Heart left ventricle (tissue), 16 donors: ENCODE measurements at regions not wholly inside any gene's neighbourhood (a gene's known extent, or its start where the extent isn't known, plus 50 kb on each side); places are given as distances from the start of the nearest gene placed in this dataset.

Source experiments
- ATAC-seq, 4 donors: fragments of 200-7000 bp; cut with Tn5 transposase; one replicate each; pipeline ENCODE4 v1.9.1; 2020 to 2022; ENCODE audit warnings: moderate library complexity in 4 of 4, mild to moderate bottlenecking in 3 of 4, moderate number of reproducible peaks in 1 of 4
- DNase-seq, 5 donors: peaks; one replicate each; pipeline ENCODE4 v3.0.0-alpha.2; 2020
- H3K27ac ChIP-seq, 12 donors: fragments of 200-600 bp; sonication (generic) in 4 of 12; one replicate each; pipeline versions ENCODE4 v1.5.0 to v1.8.0; 2016 to 2022; ENCODE audit warnings: mild to moderate bottlenecking in 2 of 12
- H3K27me3 ChIP-seq, 9 donors: fragments of 200-600 bp; sonication (generic) in 2 of 9; one replicate each; pipeline versions ENCODE4 v1.5.1 to v1.8.0; 2016 to 2022; ENCODE audit warnings: mild to moderate bottlenecking in 3 of 9
- H3K36me3 ChIP-seq, 9 donors: fragments of 200-600 bp; sonication (generic) in 2 of 9; one replicate each; pipeline versions ENCODE4 v1.5.0 to v1.8.0; 2018 to 2022; ENCODE audit warnings: mild to moderate bottlenecking in 2 of 9
- H3K4me1 ChIP-seq, 12 donors: fragments of 200-600 bp; sonication (generic) in 4 of 12; one replicate each; pipeline versions ENCODE4 v1.5.0 to v1.8.0; 2016 to 2022; ENCODE audit warnings: mild to moderate bottlenecking in 3 of 12
- H3K4me3 ChIP-seq, 12 donors: fragments of 200-600 bp; sonication (generic) in 4 of 12; one replicate each; pipeline versions ENCODE4 v1.5.0 to v1.8.0; 2017 to 2022; ENCODE audit warnings: mild to moderate bottlenecking in 9 of 12, moderate library complexity in 4 of 12
- H3K9me3 ChIP-seq, 12 donors: fragments of 200-600 bp; sonication (generic) in 4 of 12; one replicate each; pipeline versions ENCODE4 v1.5.0 to v1.8.0; 2016 to 2022; ENCODE audit warnings: mild to moderate bottlenecking in 1 of 12
- POLR2A ChIP-seq, 2 donors: fragments of 450-650 bp; IDR thresholded peaks; one replicate each; pipeline ENCODE4 v1.6.1; 2017; ENCODE audit warnings: antibody characterized with exemption in 2 of 2, mild to moderate bottlenecking in 2 of 2, moderate library complexity in 2 of 2
- WGBS, 4 donors: extraction: QIAGEN DNeasy Blood & Tissue Kit in 2 of 4; methylation state at CpG; one replicate each; pipeline versions ENCODE4 v1.1.5 to v1.1.7; 2013 to 2018; 5-methylcytosine and 5-hydroxymethylcytosine counted together
- intact Hi-C, 10 donors: fragments of 100-400 bp; cut with DNase I; formaldehyde crosslinking; loops; one replicate each; pipeline versions ENCODE4 v1.11.1 to v1.14.2; 2022
- TF ChIP-seq, protein P1 (sequence below), 12 donors: fragments of 200-600 bp; sonication (generic) in 4 of 12; IDR thresholded peaks; one replicate each; pipeline versions ENCODE4 v1.5.0 to v1.8.0; 2018 to 2022; ENCODE audit warnings: antibody characterized with exemption in 12 of 12, mild to moderate bottlenecking in 5 of 12
- donor health status: ischemic (EF 13 %, LVEDD 7.1; RV severe dilation, severe dysfunction).
- donor health status: healthy with polysubstance abuse.
- donor health status: DM: no; HTN: yes; CAD: no.
- donor health status: DM: no; HTN: no; CAD: no.
- donor health status: ischemic (EF 25% LVEDD 6.9; RV normal size, moderate dysfunction).
- donor health status: ischemic (EF 25% LVEDD 5.7; RV mildly dilated, moderate dysfunction).
- donor health status: healthy.
- donor health status: DM: yes; HTN: yes; CAD: no.
- donor health status: ischemic (EF 35%, LVEDD 5.7; RV mildly dilated, moderate dysfunction).
- donor health status: nonischemic (EF 11% LVEDD 7.7; RV severe dilation, severe dysfunction).
- donor health status: DM: yes; HTN: yes; CAD: no.
- donor health status: PGD.
- donor health status: ischemic (EF 29% LVEDD 5.4; RV normal size, mild dysfunction).
- donor health status: nonischemic (EF 23%, LVEDD 6.1; RV moderate dilation, normal function).

DNA sequence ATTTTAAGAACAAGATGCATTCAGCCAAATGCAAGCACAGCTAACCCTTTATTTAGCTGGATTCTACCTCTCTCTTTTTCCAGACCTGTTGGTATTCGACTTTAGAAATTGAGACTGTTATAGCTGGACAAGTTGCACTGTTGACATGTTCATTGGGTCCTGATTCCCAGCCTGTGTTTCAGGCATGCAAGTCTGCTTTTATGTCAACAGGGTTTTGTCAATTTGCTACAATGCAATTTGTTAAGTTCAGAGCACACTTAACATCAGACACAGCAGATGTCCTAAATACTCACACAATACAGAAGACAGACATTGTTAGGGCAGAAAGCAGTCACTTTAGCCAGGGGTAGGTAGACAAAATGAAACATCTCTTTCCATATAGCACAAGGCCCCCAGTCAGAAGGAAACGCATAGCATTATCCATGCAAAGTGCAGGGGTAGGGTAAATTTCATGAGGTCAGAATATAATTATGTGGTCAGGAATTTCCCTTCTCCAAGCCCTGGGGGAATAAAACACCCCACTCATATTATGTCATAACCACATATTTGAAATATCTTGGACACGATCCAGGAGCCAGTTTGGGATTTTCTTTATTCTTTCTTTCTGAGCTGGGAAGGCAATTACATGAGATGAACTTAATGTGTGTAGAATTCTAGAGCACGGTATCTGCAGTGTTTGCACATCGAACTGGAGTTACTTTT lies 504.1 kb downstream of the NTRK3 start:
- WGBS, 4 donors = 29 to 34% (median 32%) methylated on average over 5 of the region's 5 CpGs
- DNase-seq = no peak
- H3K36me3 ChIP-seq = no peaks in the 10 kb centered on the region
- peak in 3 of 4 donors; percentile 45 to 70 (median 67) for ATAC-seq
- peaks cover 0 to 17% (median 8%) of the 10 kb centered on the region in 12 donors for H3K4me1 ChIP-seq
- no peak overlapping the region for H3K4me3 ChIP-seq
- TF ChIP-seq POLR2A (IDR thresholded peaks at IDR 0.05) = no peak
- TF ChIP-seq, protein P1, sequence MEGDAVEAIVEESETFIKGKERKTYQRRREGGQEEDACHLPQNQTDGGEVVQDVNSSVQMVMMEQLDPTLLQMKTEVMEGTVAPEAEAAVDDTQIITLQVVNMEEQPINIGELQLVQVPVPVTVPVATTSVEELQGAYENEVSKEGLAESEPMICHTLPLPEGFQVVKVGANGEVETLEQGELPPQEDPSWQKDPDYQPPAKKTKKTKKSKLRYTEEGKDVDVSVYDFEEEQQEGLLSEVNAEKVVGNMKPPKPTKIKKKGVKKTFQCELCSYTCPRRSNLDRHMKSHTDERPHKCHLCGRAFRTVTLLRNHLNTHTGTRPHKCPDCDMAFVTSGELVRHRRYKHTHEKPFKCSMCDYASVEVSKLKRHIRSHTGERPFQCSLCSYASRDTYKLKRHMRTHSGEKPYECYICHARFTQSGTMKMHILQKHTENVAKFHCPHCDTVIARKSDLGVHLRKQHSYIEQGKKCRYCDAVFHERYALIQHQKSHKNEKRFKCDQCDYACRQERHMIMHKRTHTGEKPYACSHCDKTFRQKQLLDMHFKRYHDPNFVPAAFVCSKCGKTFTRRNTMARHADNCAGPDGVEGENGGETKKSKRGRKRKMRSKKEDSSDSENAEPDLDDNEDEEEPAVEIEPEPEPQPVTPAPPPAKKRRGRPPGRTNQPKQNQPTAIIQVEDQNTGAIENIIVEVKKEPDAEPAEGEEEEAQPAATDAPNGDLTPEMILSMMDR (IDR thresholded peaks at IDR 0.05) = no peak
- intact Hi-C loops = loop anchor here in 2 of 10 donors (10.0 kb wide), 2 partner anchors 68 to 838 kb away; no protein-coding TSS in a partner anchor
- no peaks in the 10 kb centered on the region for H3K9me3 ChIP-seq
- H3K27me3 ChIP-seq = no peaks in the 10 kb centered on the region
- H3K27ac ChIP-seq = no peak overlapping the region

DNA sequence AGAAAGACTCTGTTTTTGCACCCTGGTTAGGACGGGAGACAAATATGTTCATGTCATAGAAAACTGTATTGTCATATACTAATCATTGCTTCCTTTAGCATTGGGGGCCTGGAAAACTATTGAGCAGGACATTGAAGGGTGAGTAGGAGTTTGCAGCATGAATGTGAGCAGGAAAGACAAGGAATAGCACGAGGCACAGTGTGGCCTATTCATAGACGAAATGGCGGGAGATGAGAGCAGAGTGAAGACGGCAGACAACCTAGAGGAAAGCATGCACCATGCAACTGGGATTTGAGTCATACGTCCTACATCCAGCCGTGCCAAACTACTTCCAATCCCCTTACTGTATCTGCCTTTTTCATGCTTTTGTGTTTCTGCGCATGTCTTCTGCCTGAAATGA lies 508.1 kb downstream of the NTRK3 start:
- intact Hi-C loops = loop anchor here in 1 of 10 donors (10.0 kb wide), 1 partner anchor 64 kb away; no protein-coding TSS in a partner anchor
- TF ChIP-seq, protein P1 (IDR thresholded peaks at IDR 0.05) = no peak
- TF ChIP-seq POLR2A (IDR thresholded peaks at IDR 0.05) = no peak
- WGBS, 4 donors = 86 to 93% (median 90%) methylated on average over 8 of the region's 8 CpGs
- no peak overlapping the region for H3K4me3 ChIP-seq
- H3K9me3 ChIP-seq = no peaks in the 10 kb centered on the region
- ATAC-seq = no peak
- no peak for DNase-seq
- H3K4me1 ChIP-seq = peaks cover 0 to 17% (median 8%) of the 10 kb centered on the region in 12 donors
- no peak overlapping the region for H3K27ac ChIP-seq
- H3K36me3 ChIP-seq = no peaks in the 10 kb centered on the region
- no peaks in the 10 kb centered on the region for H3K27me3 ChIP-seq

DNA sequence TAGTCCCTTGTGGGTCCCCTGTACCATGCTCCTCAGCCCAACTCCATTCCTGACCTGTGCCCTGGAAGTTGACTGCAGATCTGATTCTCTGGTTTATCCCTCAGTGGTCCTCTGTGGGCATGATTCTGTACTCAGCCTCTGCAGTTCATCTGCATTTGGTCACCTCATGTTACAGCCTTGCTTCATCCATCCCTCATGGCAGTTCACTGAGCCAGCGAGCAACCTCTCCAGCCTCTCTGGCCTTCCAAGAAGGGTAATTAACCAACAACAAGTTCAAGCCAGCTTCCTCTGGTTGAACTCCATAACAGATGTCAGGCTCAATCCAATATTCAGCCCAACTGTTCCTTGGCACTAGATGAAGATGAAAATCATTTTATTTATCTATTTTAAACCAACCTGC lies 509.5 kb downstream of the NTRK3 start:
- DNase-seq = no peak
- no peak for ATAC-seq
- no peaks in the 10 kb centered on the region for H3K27me3 ChIP-seq
- H3K36me3 ChIP-seq = no peaks in the 10 kb centered on the region
- H3K9me3 ChIP-seq = no peaks in the 10 kb centered on the region
- intact Hi-C loops = loop anchor here in 1 of 10 donors (10.0 kb wide), 1 partner anchor 62 kb away; no protein-coding TSS in a partner anchor
- H3K4me3 ChIP-seq = no peak overlapping the region
- TF ChIP-seq, protein P1 (IDR thresholded peaks at IDR 0.05) = no peak
- TF ChIP-seq POLR2A (IDR thresholded peaks at IDR 0.05) = no peak
- H3K27ac ChIP-seq = no peak overlapping the region
- 60 to 100% (median 82%) methylated on average over 1 of the region's 1 CpG for WGBS, 4 donors
- H3K4me1 ChIP-seq = peaks cover 0 to 5% (median 0%) of the 10 kb centered on the region in 12 donors

DNA sequence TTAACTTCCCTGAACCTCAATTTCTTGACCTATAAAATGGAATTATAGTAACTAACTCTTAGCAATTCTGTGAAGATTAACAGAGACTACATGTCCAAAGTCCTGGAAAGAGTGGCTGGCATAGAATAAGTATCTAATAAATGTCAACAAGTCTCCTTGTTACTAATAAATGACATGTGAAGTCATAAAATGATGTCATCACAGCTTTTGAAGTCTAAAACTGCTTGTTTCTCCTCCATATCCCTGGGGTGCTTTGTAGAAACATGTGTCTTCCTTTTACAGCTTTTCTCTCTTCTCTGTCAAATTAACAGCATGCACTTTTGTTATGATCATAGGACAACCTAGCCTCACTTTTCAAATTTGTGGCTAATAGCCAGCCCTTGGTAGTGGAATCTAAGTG lies 510.2 kb downstream of the NTRK3 start:
- TF ChIP-seq, protein P1 (IDR thresholded peaks at IDR 0.05) = no peak
- TF ChIP-seq POLR2A (IDR thresholded peaks at IDR 0.05) = no peak
- intact Hi-C loops = loop anchor here in 1 of 10 donors (10.0 kb wide), 1 partner anchor 62 kb away; no protein-coding TSS in a partner anchor
- Histone ChIP-seq H3K4me1 (no peaks in the 10 kb centered on the region), H3K27me3 (no peaks in the 10 kb centered on the region), H3K4me3 (no peak overlapping the region), H3K27ac (no peak overlapping the region), H3K36me3 (no peaks in the 10 kb centered on the region), H3K9me3 (no peaks in the 10 kb centered on the region)
- DNase-seq = no peak
- no peak for ATAC-seq
